ENCODE measurements at regions not wholly inside any gene's neighbourhood (a gene's known extent, or its start where the extent isn't known, plus 50 kb on each side); places are given as distances from the start of the nearest gene placed in this dataset.

- Mint-ChIP-seq H3K36me3 (ENCODE audit: unreplicated experiment) (no peaks in the 10 kb centered on the region), H3K4me1 (ENCODE audit: unreplicated experiment) (peaks cover 5% of the 10 kb centered on the region), H3K27ac (ENCODE audit: unreplicated experiment) (no peak overlapping the region), H3K27me3 (ENCODE audit: unreplicated experiment) (peaks cover 8% of the 10 kb centered on the region), H3K9me3 (ENCODE audit: unreplicated experiment) (no peaks in the 10 kb centered on the region), H3K4me3 (ENCODE audit: unreplicated experiment) (no peak overlapping the region)
- no peak for DNase-seq (ENCODE audit: extremely low spot score, unreplicated experiment)
- TF ChIP-seq, protein P1, sequence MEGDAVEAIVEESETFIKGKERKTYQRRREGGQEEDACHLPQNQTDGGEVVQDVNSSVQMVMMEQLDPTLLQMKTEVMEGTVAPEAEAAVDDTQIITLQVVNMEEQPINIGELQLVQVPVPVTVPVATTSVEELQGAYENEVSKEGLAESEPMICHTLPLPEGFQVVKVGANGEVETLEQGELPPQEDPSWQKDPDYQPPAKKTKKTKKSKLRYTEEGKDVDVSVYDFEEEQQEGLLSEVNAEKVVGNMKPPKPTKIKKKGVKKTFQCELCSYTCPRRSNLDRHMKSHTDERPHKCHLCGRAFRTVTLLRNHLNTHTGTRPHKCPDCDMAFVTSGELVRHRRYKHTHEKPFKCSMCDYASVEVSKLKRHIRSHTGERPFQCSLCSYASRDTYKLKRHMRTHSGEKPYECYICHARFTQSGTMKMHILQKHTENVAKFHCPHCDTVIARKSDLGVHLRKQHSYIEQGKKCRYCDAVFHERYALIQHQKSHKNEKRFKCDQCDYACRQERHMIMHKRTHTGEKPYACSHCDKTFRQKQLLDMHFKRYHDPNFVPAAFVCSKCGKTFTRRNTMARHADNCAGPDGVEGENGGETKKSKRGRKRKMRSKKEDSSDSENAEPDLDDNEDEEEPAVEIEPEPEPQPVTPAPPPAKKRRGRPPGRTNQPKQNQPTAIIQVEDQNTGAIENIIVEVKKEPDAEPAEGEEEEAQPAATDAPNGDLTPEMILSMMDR (IDR thresholded peaks at IDR 0.05): no peak
These were observed 113.3 kb upstream of the EEF1E1 start for GRCh38 chr6:8215631-8216030.

GRCh38 chr6:8213995-8214394 is 111.6 kb upstream of the EEF1E1 start:
- Mint-ChIP-seq H3K9me3 (ENCODE audit: unreplicated experiment) (no peaks in the 10 kb centered on the region), H3K27ac (ENCODE audit: unreplicated experiment) (no peak overlapping the region), H3K36me3 (ENCODE audit: unreplicated experiment) (no peaks in the 10 kb centered on the region), H3K27me3 (ENCODE audit: unreplicated experiment) (peaks cover 8% of the 10 kb centered on the region), H3K4me3 (ENCODE audit: unreplicated experiment) (no peak overlapping the region), H3K4me1 (ENCODE audit: unreplicated experiment) (peaks cover 2% of the 10 kb centered on the region)
- no peak for DNase-seq (ENCODE audit: extremely low spot score, unreplicated experiment)
- TF ChIP-seq, protein P1 (IDR thresholded peaks at IDR 0.05): no peak

- H3K4me3 Mint-ChIP-seq (ENCODE audit: unreplicated experiment): no peak overlapping the region
- no peaks in the 10 kb centered on the region for H3K9me3 Mint-ChIP-seq (ENCODE audit: unreplicated experiment)
- H3K4me1 Mint-ChIP-seq (ENCODE audit: unreplicated experiment): peaks cover 1% of the 10 kb centered on the region
- H3K36me3 Mint-ChIP-seq (ENCODE audit: unreplicated experiment): no peaks in the 10 kb centered on the region
- peaks cover 8% of the 10 kb centered on the region for H3K27me3 Mint-ChIP-seq (ENCODE audit: unreplicated experiment)
- no peak for DNase-seq (ENCODE audit: extremely low spot score, unreplicated experiment)
- TF ChIP-seq, protein P1 (IDR thresholded peaks at IDR 0.05): no peak
- no peak overlapping the region for H3K27ac Mint-ChIP-seq (ENCODE audit: unreplicated experiment)
These were observed 110.5 kb upstream of the EEF1E1 start for GRCh38 chr6:8212720-8213434.

GRCh38 chr6:8207869-8208191 is 105.5 kb upstream of the EEF1E1 start:
- no peaks in the 10 kb centered on the region for H3K36me3 Mint-ChIP-seq (ENCODE audit: unreplicated experiment)
- H3K9me3 Mint-ChIP-seq (ENCODE audit: unreplicated experiment): no peaks in the 10 kb centered on the region
- no peak overlapping the region for H3K27ac Mint-ChIP-seq (ENCODE audit: unreplicated experiment)
- no peak for DNase-seq (ENCODE audit: extremely low spot score, unreplicated experiment)
- H3K4me3 Mint-ChIP-seq (ENCODE audit: unreplicated experiment): no peak overlapping the region
- TF ChIP-seq, protein P1 (IDR thresholded peaks at IDR 0.05): no peak
- H3K27me3 Mint-ChIP-seq (ENCODE audit: unreplicated experiment): peaks cover 18% of the 10 kb centered on the region
- no peaks in the 10 kb centered on the region for H3K4me1 Mint-ChIP-seq (ENCODE audit: unreplicated experiment)

- Mint-ChIP-seq H3K4me3 (ENCODE audit: unreplicated experiment) (no peak overlapping the region), H3K27ac (ENCODE audit: unreplicated experiment) (no peak overlapping the region), H3K27me3 (ENCODE audit: unreplicated experiment) (peaks cover 18% of the 10 kb centered on the region)
These were observed 105.0 kb upstream of the EEF1E1 start for GRCh38 chr6:8207191-8207868.

More at GRCh38 chr6:8207191-8207868, 105.0 kb upstream of the EEF1E1 start:
- TF ChIP-seq, protein P1 (IDR thresholded peaks at IDR 0.05): no peak
- Mint-ChIP-seq H3K36me3 (ENCODE audit: unreplicated experiment) (no peaks in the 10 kb centered on the region), H3K4me1 (ENCODE audit: unreplicated experiment) (no peaks in the 10 kb centered on the region), H3K9me3 (ENCODE audit: unreplicated experiment) (no peaks in the 10 kb centered on the region)
- no peak for DNase-seq (ENCODE audit: extremely low spot score, unreplicated experiment)

All from osteocyte (in vitro differentiated cells).